NOMO-1 treated with DMSO at 0.1 percent for 48 hours (cell line): ENCODE measurements at regions not wholly inside any gene's neighbourhood (a gene's known extent, or its start where the extent isn't known, plus 50 kb on each side); places are given as distances from the start of the nearest gene placed in this dataset.

ENCODE experiments used
- DNase-seq: peaks from one replicate; lab custom pipeline; 2025; ENCODE audit not compliant: unreplicated experiment; lab: John Stamatoyannopoulos, UW

GRCh38 chr2:183283209-183283608 lies 159.0 kb downstream of the NUP35 start:
- DNase-seq, result no peak

- DNase-seq, result no peak
These were observed 160.4 kb downstream of the NUP35 start for GRCh38 chr2:183284606-183285005.

GRCh38 chr2:183291436-183291835 lies 167.2 kb downstream of the NUP35 start:
- no peak for DNase-seq

GRCh38 chr2:183292028-183292427 lies 167.8 kb downstream of the NUP35 start:
- DNase-seq, result no peak

GRCh38 chr2:183339311-183339710 lies 215.1 kb downstream of the NUP35 start:
- no peak for DNase-seq

- no peak for DNase-seq
These were observed 216.8 kb downstream of the NUP35 start for GRCh38 chr2:183341057-183341456.

GRCh38 chr2:183347969-183348368 lies 223.7 kb downstream of the NUP35 start:
- no peak for DNase-seq

GRCh38 chr2:183348492-183348891 lies 224.2 kb downstream of the NUP35 start:
- DNase-seq, result no peak

GRCh38 chr2:183349091-183349490 lies 224.8 kb downstream of the NUP35 start:
- no peak for DNase-seq

- DNase-seq, result no peak
These were observed 235.6 kb downstream of the NUP35 start for GRCh38 chr2:183359867-183360266.

GRCh38 chr2:183371545-183371944 lies 247.3 kb downstream of the NUP35 start:
- DNase-seq, result no peak

- no peak for DNase-seq
These were observed 251.6 kb downstream of the NUP35 start for GRCh38 chr2:183375821-183376220.

- no peak for DNase-seq
These were observed 259.6 kb downstream of the NUP35 start for GRCh38 chr2:183383854-183384253.

- DNase-seq, result no peak
These were observed 265.4 kb downstream of the NUP35 start for GRCh38 chr2:183389546-183390080.

GRCh38 chr2:183390109-183390508 lies 265.9 kb downstream of the NUP35 start:
- DNase-seq, result no peak

- no peak for DNase-seq
These were observed 280.1 kb downstream of the NUP35 start for GRCh38 chr2:183404392-183404791.

- no peak for DNase-seq
These were observed 284.3 kb downstream of the NUP35 start for GRCh38 chr2:183408562-183408961.

- DNase-seq, result no peak
These were observed 285.4 kb downstream of the NUP35 start for GRCh38 chr2:183409662-183410061.

- DNase-seq, result no peak
These were observed 292.5 kb downstream of the NUP35 start for GRCh38 chr2:183416753-183417152.

GRCh38 chr2:183426825-183427224 lies 302.6 kb downstream of the NUP35 start:
- DNase-seq, result no peak

GRCh38 chr2:183427558-183427957 lies 303.3 kb downstream of the NUP35 start:
- no peak for DNase-seq

GRCh38 chr2:183428881-183429280 lies 304.6 kb downstream of the NUP35 start:
- no peak for DNase-seq

GRCh38 chr2:183438541-183438940 lies 314.3 kb downstream of the NUP35 start:
- no peak for DNase-seq

- DNase-seq, result no peak
These were observed 330.8 kb downstream of the NUP35 start for GRCh38 chr2:183455056-183455455.
